ENCODE measurements at regions not wholly inside any gene's neighbourhood (a gene's known extent, or its start where the extent isn't known, plus 50 kb on each side); places are given as distances from the start of the nearest gene placed in this dataset.

DNA sequence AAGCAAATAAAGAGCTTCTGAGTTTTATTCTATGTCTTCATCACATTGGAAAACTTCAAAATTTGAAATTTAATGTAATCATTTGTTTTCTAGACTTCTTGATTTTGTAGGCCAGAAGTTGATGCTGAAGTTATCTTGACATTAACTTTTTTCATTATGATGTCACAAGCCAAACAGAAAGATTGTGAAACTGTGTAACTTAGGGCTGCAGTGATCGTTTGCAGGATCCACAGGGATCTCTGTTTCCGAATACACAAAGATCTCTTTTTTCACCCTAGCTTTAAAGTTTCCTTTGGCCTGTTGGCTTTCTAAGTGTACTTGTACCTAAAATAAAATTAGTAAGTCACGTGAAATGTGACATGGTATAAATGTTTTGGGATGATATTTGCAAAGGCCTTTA lies 594.9 kb upstream of the CDH2 start:
- H3K9me3 Mint-ChIP-seq (ENCODE audit: unreplicated experiment) = no peaks in the 10 kb centered on the region
- H3K4me1 ChIP-seq = no peaks in the 10 kb centered on the region
- ChIA-PET CTCF (no interaction called here), POLR2A (no interaction called here)
- no peaks in the 10 kb centered on the region for H3K4me1 Mint-ChIP-seq (ENCODE audit: low read depth, unreplicated experiment)
- no peak overlapping the region for H3K27ac Mint-ChIP-seq (ENCODE audit: unreplicated experiment)
- no TSS peak for BruUV-seq (replicated peaks)
- no peaks in the 10 kb centered on the region for H3K36me3 ChIP-seq (ENCODE audit: control insufficient read depth, insufficient read depth, low read length)
- H3K27me3 Mint-ChIP-seq (ENCODE audit: insufficient read depth, unreplicated experiment) = peaks cover 6% of the 10 kb centered on the region
- no peak for DNase-seq
- intact Hi-C loops (cut with micrococcal nuclease; ENCODE audit: unreplicated experiment) = no loop called here
- H3K4me3 Mint-ChIP-seq (ENCODE audit: unreplicated experiment) = no peak overlapping the region
- H3K9me3 ChIP-seq = no peaks in the 10 kb centered on the region
- no peaks in the 10 kb centered on the region for H3K27me3 ChIP-seq (replicated peaks; ENCODE audit: control insufficient read depth, insufficient read depth, low read length)
- no peaks in the 10 kb centered on the region for H3K36me3 Mint-ChIP-seq (ENCODE audit: insufficient read depth, unreplicated experiment)
- TF ChIP-seq, protein P1, sequence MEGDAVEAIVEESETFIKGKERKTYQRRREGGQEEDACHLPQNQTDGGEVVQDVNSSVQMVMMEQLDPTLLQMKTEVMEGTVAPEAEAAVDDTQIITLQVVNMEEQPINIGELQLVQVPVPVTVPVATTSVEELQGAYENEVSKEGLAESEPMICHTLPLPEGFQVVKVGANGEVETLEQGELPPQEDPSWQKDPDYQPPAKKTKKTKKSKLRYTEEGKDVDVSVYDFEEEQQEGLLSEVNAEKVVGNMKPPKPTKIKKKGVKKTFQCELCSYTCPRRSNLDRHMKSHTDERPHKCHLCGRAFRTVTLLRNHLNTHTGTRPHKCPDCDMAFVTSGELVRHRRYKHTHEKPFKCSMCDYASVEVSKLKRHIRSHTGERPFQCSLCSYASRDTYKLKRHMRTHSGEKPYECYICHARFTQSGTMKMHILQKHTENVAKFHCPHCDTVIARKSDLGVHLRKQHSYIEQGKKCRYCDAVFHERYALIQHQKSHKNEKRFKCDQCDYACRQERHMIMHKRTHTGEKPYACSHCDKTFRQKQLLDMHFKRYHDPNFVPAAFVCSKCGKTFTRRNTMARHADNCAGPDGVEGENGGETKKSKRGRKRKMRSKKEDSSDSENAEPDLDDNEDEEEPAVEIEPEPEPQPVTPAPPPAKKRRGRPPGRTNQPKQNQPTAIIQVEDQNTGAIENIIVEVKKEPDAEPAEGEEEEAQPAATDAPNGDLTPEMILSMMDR (IDR thresholded peaks at IDR 0.05; ENCODE audit: insufficient read depth in 1 of 2, low read depth in 1 of 2, low read length in 1 of 2, severe bottlenecking in 1 of 2, unreplicated experiment in 1 of 2) = no peak
- no peak overlapping the region for H3K4me3 ChIP-seq (ENCODE audit: low read depth, low read length)

DNA sequence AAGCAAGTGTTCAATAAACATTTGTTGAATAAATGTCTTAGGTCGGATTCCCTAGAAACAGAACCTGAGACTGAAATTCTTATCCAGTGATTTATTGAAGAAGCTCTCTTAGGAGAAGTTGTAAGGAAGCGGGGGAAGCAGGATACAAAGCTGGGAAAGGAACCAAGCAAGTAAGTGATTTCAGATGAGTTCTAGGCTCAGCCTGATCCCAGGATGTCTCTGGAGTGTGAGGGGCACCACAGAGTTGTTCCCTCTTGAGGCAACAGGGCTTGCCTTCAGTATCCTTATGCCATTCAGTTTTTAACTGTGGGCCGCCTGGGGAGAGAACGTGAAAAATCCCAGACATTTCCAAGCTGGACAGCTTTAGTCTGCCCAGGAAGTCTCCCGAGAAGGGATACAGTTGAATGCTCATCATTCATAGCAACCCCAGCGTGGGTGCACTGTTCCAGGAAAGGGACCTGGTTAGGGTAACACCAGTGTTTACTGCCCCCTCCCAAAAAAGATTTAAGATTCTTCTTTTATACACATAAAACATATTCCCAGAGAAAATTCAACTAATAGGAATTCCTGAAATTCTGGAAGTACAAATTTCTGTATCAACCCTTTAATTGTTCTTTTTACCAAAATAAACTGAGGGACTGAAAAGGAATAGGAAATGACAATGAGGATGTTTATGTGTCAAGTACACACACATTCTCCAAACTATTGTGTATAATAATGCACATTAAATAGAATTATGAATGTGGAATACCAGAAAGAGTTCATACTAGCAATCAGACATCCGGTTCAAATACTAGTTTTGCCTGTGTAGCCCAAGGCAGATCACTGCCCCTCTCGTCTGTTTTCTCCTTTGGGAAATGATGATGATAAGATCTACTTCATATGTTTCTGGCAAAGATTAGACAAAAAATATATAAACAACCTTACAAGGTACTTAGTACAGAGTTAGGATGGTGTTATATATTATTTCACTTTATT lies 592.1 kb upstream of the CDH2 start:
- Mint-ChIP-seq H3K4me1 (ENCODE audit: low read depth, unreplicated experiment) (no peaks in the 10 kb centered on the region), H3K27me3 (ENCODE audit: insufficient read depth, unreplicated experiment) (peaks cover 6% of the 10 kb centered on the region), H3K36me3 (ENCODE audit: insufficient read depth, unreplicated experiment) (no peaks in the 10 kb centered on the region), H3K9me3 (ENCODE audit: unreplicated experiment) (no peaks in the 10 kb centered on the region), H3K27ac (ENCODE audit: unreplicated experiment) (no peak overlapping the region), H3K4me3 (ENCODE audit: unreplicated experiment) (no peak overlapping the region)
- ChIA-PET POLR2A (no interaction called here), CTCF (no interaction called here)
- H3K4me1 ChIP-seq = no peaks in the 10 kb centered on the region
- no peaks in the 10 kb centered on the region for H3K27me3 ChIP-seq (replicated peaks; ENCODE audit: control insufficient read depth, insufficient read depth, low read length)
- no TSS peak for BruUV-seq (replicated peaks)
- DNase-seq = no peak
- H3K36me3 ChIP-seq (ENCODE audit: control insufficient read depth, insufficient read depth, low read length) = no peaks in the 10 kb centered on the region
- H3K4me3 ChIP-seq (ENCODE audit: low read depth, low read length) = no peak overlapping the region
- no peaks in the 10 kb centered on the region for H3K9me3 ChIP-seq
- TF ChIP-seq, protein P1 (IDR thresholded peaks at IDR 0.05; ENCODE audit: insufficient read depth in 1 of 2, low read depth in 1 of 2, low read length in 1 of 2, severe bottlenecking in 1 of 2, unreplicated experiment in 1 of 2) = no peak
- intact Hi-C loops (cut with micrococcal nuclease; ENCODE audit: unreplicated experiment) = no loop called here

DNA sequence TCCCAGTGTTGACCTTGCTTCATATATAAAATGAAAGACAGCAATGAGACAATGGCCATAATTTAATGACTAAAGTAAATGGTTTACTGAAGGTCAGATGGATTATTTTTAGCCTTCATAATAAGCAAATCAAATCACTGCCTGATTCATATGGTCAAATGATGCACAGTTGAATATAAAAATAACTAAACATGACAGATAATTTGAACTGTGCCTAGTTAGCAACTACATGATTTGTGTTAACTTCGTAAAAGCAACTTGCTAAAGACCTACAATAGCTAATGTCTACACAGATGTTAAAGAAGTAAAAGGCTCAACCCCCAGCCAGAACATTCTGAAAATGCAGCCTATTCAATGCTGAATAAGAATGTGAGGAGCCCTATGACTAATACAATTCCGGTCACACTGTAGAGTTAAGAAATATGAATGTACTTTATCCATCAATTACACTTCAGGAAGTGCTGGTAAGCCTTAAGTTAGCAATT lies 590.8 kb upstream of the CDH2 start:
- no peak for DNase-seq
- TF ChIP-seq, protein P1 (IDR thresholded peaks at IDR 0.05; ENCODE audit: insufficient read depth in 1 of 2, low read depth in 1 of 2, low read length in 1 of 2, severe bottlenecking in 1 of 2, unreplicated experiment in 1 of 2) = no peak
- no peak overlapping the region for H3K27ac Mint-ChIP-seq (ENCODE audit: unreplicated experiment)
- no TSS peak for BruUV-seq (replicated peaks)
- POLR2A ChIA-PET = no interaction called here
- H3K27me3 ChIP-seq (replicated peaks; ENCODE audit: control insufficient read depth, insufficient read depth, low read length) = no peaks in the 10 kb centered on the region
- no peaks in the 10 kb centered on the region for H3K9me3 Mint-ChIP-seq (ENCODE audit: unreplicated experiment)
- CTCF ChIA-PET = no interaction called here
- peaks cover 4% of the 10 kb centered on the region for H3K27me3 Mint-ChIP-seq (ENCODE audit: insufficient read depth, unreplicated experiment)
- intact Hi-C loops (cut with micrococcal nuclease; ENCODE audit: unreplicated experiment) = no loop called here
- H3K36me3 ChIP-seq (ENCODE audit: control insufficient read depth, insufficient read depth, low read length) = no peaks in the 10 kb centered on the region
- no peaks in the 10 kb centered on the region for H3K9me3 ChIP-seq
- H3K4me3 ChIP-seq (ENCODE audit: low read depth, low read length) = no peak overlapping the region
- H3K4me3 Mint-ChIP-seq (ENCODE audit: unreplicated experiment) = no peak overlapping the region
- H3K36me3 Mint-ChIP-seq (ENCODE audit: insufficient read depth, unreplicated experiment) = no peaks in the 10 kb centered on the region
- no peaks in the 10 kb centered on the region for H3K4me1 Mint-ChIP-seq (ENCODE audit: low read depth, unreplicated experiment)
- H3K4me1 ChIP-seq = no peaks in the 10 kb centered on the region
